Right renal cortex interstitium (tissue), 3 donors: ENCODE measurements at regions not wholly inside any gene's neighbourhood (a gene's known extent, or its start where the extent isn't known, plus 50 kb on each side); places are given as distances from the start of the nearest gene placed in this dataset.

ENCODE experiments used
- DNase-seq, 3 donors: peaks; one replicate each; pipeline ENCODE4 v3.0.0-alpha.2; 2013; ENCODE audit warnings: low read depth in 3 of 3, low spot score in 2 of 3

DNA sequence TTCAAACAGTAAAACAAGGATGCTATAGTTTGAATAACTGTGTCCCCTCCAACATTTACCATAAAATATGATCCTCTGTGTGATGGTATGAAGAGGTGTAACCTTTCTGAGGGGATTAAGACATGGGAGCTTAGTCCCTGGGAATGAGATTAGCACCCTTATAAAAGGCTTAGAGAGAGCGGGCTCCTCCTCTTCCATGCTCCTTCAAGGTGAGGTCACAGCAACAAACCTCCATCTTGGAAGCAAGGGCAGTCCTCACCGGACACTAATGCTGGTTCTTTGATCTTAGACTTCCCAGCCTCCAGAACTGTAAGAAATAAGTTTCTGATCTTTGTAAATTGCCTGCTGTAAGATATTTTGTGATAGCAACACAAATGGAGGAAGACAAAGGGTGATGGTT, 700.3 kb downstream of the TMEM182 start:
- no peak for DNase-seq

DNA sequence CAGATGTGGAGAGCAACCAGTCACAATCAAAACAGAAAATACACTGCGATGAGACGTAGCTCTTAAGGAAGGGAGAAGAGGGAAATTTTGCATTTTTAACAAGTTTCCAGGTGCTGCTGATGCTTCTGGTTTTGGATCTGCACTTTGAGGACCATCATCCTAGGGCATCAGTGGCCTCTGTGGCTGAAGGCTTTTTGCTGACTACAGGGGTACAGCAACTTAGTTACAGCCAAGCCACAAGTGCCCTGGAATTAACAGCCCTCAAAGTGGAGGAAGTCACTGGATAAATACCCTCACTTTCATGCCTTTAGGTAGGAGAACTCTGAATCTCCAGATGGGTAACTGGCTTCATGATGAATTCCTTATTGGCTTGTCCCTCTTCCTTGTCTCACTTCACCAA, 700.9 kb downstream of the TMEM182 start:
- no peak for DNase-seq

DNA sequence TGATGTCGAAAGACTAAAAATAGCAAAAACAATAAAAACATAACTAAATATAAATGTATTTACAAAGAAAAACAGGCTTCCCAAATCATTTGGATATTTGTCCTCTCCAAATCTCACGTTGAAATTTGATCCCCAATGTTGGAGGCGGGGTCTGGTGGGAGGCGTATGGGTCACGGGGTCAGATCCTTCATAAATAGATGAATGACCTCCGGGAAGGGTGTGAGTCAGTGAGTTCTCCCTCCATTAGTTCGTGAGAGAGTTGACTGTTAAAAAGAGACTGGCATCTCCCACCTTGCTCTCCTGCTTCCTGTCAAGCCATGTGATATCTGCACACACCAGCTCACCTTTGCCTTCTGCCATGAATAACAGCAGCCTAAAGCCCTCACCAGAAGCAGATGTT, 703.0 kb downstream of the TMEM182 start:
- DNase-seq = no peak

DNA sequence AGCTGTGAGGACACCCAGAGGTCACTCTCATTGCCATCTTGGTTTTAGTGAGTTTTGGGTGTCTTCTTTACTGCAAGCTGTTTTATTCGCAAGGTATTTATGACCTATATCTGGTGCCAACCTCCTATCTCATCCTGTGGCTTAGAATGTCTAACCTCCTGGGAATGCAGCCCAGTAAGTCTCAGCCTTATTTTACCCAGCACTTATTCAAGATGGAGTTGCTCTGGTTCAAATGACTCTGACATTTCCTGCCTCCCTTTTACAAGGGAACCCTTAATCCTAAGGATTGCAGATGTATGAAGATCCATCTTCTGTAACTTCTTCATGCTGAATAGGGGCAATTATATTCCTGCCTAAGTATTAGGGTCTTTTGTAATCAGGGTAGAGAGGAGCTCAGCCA, 708.0 kb downstream of the TMEM182 start:
- DNase-seq = no peak

DNA sequence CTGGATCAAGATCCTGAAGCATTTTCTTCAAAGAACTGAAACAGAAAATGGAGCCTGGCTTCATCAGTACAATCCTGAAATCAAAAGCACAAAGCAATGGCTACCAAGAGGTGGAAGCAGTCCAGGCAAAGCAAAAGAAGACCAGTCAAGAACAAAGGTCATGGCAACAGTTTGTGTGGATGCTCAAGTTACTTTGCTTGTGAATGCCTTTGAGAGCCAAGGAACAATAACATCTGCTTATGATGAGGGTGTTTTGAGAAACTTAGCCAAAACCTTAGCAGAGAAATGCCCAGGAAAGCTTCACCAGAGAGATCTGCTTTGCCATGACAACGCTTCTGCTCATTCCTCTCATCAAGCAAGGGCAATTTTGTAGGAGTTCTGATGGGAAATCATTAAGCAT, 723.1 kb downstream of the TMEM182 start:
- DNase-seq = no peak

DNA sequence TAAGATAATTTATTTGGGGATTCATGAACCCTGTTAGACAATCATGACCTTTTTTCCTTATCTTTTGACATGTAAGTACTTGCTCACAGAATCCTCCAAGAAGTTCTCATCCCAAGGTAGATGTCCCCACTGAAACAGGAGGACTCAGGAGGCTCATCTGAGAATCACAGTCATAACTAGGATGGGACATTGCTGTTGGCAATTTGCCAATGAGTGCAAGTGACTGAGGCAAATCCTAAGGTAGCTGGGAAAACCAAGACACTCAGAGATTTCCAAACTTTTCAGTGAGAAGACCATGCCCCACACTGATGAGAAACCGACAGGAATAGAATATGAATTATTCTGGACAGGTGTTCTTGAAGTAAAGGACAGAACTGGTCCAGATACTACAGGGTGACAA, 735.0 kb downstream of the TMEM182 start:
- DNase-seq = no peak

DNA sequence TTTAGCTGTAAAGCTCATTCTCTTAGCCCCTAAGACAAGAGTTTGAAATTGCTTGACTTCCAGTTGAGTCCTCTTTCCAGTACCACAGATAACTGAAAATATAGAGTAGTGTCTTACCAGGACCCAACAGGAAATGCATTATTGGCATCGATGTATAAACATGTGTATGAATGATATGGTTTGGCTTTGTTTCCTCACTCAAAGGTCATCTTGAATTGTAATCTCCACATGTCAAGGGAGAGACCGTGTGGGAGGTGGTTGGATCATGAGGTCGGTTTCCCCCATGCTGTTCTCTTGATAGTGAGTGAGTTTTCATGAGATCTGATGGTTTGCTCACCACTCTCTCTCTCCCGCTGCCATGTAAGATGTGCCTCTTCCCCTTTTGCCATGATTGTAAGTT, 745.0 kb downstream of the TMEM182 start:
- no peak for DNase-seq

DNA sequence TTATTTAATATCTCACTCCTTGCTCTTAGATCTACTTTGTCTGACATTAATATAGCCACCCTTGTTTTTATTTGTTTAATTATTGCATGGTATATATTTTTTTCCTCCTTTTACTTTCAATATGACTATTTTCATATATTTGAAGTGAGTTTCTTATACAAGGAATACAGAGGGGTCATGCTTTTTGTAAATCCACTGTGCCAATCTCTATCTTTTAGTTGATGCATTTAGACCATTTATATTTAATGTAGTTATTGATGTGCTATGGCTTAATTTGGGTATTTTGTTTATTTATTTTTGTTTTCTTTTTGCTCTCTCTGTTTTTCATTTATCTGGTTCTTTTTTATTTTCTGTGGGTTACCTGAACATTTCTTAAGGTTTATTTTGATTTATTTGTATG, 750.6 kb downstream of the TMEM182 start:
- DNase-seq = no peak

DNA sequence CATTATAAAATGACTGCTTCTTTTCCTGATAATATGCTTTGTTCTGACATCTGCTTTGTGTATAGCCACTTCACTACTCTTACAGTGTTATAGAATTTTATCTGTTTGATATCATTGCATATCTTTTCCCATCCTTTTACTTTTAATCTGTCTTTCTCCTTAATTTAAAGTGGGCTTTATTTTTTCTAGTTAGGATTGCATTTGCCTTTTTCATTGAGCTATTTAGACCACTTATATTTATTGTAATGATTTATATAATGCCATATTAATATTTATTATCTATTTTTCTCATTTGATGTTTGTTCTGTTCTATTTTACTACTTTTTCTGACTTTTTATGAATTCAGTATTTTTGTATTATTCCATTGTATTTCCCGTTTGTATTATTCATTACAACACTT, 758.7 kb downstream of the TMEM182 start:
- no peak for DNase-seq

DNA sequence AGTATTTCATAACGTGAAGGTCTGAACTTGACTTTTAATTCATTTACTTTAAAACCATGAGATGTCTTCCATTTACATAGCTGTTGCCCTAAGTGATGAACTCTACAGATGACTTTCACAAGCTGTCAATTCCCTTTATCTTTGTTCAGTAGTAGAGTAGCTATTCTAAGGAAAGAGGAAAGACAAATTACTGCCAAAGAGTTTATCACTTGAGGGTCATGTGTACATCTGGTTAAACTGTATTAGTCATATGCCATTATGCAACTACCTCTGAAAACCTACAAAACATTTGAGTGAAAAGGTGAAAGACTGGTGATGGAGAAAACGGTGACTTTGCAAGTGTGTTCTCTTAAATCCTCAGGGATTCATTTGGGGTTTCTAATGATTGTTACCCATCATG, 763.9 kb downstream of the TMEM182 start:
- DNase-seq = no peak

DNA sequence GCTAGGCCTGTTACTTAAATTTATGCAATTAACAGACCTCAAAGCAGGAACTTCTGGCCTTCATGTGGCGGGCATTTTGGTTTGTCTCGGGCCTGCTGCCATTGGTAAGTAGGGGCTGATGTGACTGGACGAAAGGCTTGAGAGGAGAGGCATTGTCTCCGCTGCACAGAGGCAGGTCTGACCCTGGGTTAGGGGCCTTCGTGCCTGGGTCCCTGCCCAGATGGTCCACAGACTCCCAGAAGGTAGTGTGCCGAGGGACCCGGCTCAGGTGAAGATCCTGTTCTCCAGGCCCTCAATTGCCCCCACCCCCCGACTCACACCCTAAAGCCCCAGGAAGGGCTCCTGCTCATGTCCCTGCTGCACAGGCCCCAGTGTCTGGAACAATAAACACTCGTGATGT, 764.9 kb downstream of the TMEM182 start:
- no peak for DNase-seq

DNA sequence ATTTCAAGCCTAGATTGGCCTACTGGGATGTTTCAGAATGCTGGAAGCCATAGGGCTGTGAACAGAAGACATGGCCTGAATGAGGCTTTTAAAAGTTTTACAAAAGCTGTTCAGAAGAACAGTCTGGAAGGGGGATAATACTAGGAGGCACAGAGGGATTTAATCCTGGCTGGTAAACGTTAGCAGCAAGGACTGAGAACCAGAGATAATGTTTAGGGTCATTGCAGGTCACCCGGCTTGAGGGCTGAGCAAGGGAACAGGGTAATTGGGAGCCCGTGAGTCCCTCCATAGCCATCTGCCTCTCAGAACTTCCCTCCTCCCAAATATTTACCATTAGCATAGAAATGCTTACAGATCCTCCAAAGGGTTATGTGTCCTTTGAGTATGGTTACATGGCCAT, 765.4 kb downstream of the TMEM182 start:
- DNase-seq = no peak

DNA sequence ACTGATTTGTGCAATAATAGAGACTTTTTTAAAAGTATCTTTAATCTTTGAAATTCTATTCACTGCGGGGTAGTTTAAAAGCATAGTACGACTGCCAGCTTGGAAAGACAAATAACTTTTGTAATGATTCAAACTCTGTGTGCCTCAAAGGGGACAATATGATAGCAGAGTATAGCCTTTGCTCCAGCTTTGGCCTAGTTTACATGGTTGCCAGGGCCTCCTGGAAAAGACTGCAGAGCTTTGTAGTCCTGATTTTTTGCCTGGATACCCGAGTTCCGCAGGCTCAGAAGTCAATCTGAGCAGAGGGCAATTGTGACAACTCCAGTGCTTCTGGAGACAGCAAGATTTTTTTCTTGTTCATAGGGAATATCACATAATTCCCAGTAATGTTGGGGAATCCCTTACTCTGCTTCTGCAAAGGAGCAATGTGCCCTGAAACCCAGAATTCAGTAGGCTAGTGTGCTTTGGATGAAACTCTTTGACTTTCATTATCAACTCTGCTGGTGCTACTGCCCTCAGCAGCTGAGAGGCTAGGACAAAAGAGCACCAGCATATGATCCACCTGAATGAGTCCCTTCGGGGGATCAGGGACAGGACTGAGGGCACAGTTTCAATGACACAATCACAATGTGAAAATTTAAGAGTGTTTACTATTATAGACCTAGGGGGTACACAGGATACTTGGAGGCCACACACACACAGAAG, 768.1 kb downstream of the TMEM182 start:
- no peak for DNase-seq

DNA sequence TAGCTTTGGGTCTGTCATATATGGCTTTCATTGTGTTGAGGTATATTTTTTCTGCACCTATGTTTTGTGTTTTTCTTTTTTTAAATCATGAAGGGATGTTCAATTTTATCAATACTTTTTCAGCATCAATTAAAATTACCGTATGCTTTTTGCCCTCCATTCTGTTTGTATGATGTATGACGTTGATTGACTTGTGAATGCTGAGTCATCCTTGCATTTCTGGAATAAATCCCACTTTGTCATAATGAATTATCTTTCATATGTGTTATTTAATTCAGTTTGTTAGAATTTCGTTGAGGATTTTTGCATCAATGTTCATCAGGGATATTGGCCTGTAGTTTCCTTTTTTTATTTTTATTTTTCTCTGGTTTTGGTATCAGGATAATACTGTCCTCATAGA, 790.9 kb downstream of the TMEM182 start:
- no peak for DNase-seq

DNA sequence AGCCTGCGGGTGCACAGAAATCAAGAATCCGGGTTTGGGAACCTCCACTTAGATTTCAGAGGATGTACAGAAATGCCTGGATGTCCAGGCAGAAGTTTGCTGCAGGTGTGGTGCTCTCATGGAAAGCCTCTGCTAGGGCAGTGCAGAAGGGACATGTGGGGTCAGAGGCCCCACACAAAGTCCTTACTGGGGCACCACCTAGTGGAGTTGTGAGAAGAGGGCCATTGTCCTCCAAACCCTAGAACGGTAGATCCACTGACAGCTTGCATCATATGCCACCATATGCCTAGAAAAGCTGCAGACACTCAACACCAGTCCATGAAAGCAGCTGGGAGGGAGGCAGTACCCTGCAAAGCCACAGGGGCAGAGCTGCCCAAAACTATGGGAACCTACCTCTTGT, 833.0 kb downstream of the TMEM182 start:
- DNase-seq = no peak

DNA sequence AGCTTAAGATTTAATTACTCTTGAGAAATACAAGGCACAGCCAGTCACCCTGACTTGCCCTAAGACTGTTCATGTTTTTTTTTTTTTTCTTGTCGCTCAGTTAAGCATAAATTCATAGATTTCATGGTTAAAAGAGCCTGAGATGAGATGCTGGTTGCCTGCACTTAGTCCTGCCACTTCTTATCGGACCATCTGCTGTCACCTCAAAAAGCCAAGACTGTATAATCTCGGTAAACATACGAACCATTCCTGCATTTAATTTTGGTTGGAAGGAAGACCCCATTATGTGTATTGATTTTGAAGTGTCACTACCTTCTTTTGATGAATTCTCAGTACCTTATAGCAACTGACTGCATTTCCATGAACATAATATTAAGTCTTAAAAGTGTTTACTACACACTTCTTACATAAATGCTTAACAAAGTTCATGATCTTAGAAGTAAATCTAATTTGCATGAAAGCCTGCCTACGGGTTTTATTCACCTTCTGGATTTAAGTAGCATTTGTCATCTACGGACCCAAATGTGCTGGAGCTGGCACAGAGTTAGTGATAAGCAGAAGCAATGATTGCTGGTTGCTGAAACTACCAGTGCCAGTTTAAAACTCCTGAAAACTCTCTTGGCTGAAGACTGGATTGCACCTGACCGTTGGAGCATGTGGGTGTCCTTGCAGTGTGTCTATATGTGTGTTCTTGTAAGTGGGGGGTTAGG, 843.4 kb downstream of the TMEM182 start:
- DNase-seq = no peak

DNA sequence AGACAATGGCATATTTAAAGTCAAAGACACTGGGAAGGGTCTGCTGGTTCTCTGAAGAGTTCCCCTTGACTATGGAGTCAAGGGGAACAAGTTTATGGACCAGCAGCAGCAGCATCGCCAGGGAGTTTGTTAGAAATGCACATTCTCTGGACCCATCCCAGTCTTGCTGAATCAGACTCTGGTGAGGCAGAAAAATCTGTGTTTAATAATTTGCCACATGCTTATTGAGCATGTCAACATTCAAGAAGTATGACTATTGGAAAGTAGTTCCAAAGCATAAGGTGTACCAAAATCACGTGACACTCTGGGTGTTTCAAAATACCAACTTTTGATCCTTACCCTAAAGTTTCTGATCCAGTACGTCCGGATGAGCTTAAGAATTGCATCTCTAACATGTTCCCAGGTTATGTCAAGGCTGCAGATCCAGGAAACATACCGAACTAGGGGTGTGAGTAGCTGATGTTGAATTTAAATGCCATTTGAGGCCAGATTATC, 853.8 kb downstream of the TMEM182 start:
- DNase-seq = no peak

DNA sequence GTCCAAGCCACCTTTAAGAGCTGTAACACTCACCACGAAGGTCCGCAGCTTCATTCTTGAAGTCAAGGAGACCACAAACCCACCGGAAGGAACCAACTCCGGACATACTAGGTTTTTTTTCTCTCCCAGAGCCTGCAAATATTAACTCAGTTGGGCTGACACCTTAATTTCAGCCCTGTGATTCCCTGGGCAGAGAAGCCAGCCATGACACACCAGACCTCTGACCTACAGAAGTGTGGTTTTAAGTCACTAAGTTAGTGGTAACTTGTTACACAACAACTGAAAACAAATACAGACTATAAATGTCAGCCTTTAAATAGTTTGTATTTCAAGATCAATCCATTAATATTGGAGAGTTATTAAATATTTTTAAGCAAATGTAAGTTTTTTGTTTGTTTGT, 855.1 kb downstream of the TMEM182 start:
- DNase-seq = no peak

DNA sequence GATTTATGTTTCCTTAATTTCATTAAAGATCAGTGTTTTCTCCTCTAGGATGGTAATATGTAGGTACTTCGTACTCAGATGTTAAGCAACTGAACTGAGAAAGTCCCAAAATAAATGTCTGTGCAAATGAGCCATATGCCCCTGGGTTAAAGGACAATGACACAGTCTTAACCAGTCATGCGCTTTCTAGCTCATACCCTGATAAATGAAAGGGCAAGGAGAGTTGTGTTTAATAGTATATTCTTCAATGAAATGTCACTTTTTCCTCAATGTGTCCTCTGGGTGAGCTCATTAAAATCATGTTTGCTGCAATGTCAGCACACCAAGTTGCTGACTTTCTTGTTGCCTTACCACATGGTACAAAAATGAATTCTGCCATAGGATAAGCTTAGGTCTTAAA, 856.3 kb downstream of the TMEM182 start:
- DNase-seq = no peak

DNA sequence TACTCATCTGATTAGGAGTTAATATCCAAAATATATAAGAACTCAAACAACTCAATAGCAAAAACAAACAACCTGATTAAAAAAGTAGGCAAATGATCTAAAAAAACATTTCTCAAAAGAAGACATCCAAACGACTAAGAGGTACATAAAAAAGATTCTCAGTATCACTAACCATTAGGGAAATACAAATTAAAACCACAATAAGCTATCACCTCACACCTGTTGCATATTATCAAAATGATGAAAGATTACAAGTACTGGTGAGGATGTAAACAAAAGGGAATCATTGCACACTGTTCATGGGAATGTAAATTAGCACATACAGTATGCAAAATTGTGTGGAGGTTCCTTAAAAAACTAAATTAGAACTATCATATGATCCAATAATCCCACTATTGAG, 865.5 kb downstream of the TMEM182 start:
- DNase-seq = no peak

DNA sequence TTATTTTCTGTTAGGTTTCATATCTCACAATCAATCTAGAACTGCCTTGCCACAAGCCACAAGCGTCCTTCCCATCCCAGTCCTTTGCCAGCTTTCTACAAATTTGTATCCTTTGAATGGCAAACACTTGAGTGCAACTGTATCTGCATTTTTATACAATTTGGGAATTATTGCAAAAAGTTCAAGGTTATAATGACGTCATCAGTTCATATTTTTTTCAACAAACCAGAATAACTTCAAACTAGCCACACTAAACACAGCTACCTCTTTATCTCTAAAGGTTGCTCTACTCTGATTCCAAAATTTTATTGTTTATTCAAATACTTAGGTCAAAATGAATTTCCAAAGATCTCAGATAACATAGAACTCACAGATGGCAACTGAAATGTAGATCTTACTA, 877.1 kb downstream of the TMEM182 start:
- no peak for DNase-seq

DNA sequence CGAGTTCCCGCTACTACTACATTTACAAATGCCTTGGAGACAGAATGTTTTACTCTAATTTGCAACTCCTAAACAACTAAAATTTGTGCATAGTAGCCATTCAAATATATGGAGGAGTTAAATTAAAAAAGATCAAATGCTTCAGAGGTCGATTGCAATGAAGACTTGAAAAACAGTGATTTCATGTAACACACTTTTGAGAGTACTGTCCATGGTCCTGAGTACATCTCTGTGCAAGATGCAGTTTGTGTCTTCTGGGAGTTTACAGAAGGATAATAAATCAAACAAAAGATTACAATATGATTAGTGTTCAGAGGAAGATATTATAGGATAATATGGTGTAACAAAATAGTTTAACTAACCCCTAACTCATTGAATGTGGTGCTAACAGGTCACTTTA, 894.7 kb downstream of the TMEM182 start:
- DNase-seq = peak in 1 of 3 donors; percentile 10

DNA sequence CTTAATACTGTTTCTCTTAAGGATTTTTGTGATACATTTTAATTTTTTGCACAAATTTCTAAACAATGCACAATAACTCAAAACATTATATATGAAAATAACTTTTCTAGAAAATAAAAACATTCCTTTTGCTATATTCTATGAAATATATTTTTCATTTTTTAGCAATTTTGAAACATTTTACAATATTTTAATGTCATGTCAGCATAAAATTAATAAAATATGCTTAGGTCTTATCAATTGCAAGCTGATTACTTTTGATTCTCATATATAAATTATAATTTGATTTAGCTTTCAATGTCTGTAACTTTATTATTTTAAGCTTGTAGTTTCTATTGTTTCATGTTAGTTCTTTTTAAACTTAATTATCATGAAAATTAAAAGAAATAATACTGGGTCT, 898.7 kb downstream of the TMEM182 start:
- DNase-seq = no peak
